IMR-90 (cell line): ENCODE measurements at regions not wholly inside any gene's neighbourhood (a gene's known extent, or its start where the extent isn't known, plus 50 kb on each side); places are given as distances from the start of the nearest gene placed in this dataset.

Experiments
- ATAC-seq: fragments of 200-7000 bp; cut with Tn5 transposase; 2 replicates; pipeline ENCODE4 v1.9.1; 2020; ENCODE audit warnings: low read depth, mild to moderate bottlenecking, moderate library complexity
- BruUV-seq: library from RNA; stranded (reverse); fragments of 400-500 nt; replicated peaks from 2 replicates; lab custom pipeline; 2021; lab: Mats Ljungman, UMichigan
- CTCF ChIA-PET: fragments of 300-600 bp; formaldehyde crosslinking; extraction: SDS; loops from one replicate; lab custom pipeline; 2021; ENCODE audit warnings: antibody characterized with exemption; lab: Yijun Ruan, JAX
- POLR2A ChIA-PET: fragments of 300-600 bp; sonication (Branson Sonifier 250); formaldehyde crosslinking; loops from one replicate; lab custom pipeline; 2022; ENCODE audit warnings: antibody characterized with exemption; ENCODE audit not compliant: unreplicated experiment; lab: Charles Lee
- DNase-seq: peaks from one replicate; pipeline ENCODE4 v3.0.0; 2013
- H2AFZ ChIP-seq: replicated peaks from 2 replicates; pipeline ENCODE3; 2013; ENCODE audit warnings: low read length, mild to moderate bottlenecking; ENCODE audit not compliant: poor library complexity
- H2AK5ac ChIP-seq: 2 replicates; pipeline ENCODE4 v1.6.1; 2013; ENCODE audit warnings: low read depth, low read length, inconsistent platforms
- H2AK9ac ChIP-seq: replicated peaks from 2 replicates; pipeline ENCODE3; 2013; ENCODE audit warnings: mild to moderate bottlenecking, low read depth, low read length, moderate library complexity; ENCODE audit not compliant: poor library complexity
- H2BK120ac ChIP-seq: 2 replicates; pipeline ENCODE4 v1.6.1; 2013; ENCODE audit warnings: low read depth, low read length, inconsistent platforms
- H2BK15ac ChIP-seq: 3 replicates; pipeline ENCODE4 v1.6.1; 2013; ENCODE audit warnings: low read depth, low read length, inconsistent platforms
- H2BK20ac ChIP-seq: 2 replicates; pipeline ENCODE4 v1.6.1; 2013; ENCODE audit warnings: low read depth, mild to moderate bottlenecking, inconsistent platforms, low read length, moderate library complexity
- H2BK5ac ChIP-seq: 2 replicates; pipeline ENCODE4 v1.6.1; 2013; ENCODE audit warnings: mild to moderate bottlenecking, low read depth, low read length, inconsistent platforms; ENCODE audit not compliant: poor library complexity, severe bottlenecking
- H3K14ac ChIP-seq: replicated peaks from 2 replicates; pipeline ENCODE4 v1.6.1; 2013; ENCODE audit warnings: low read depth, low read length, inconsistent platforms
- H3K18ac ChIP-seq: 2 replicates; pipeline ENCODE4 v1.6.1; 2013; ENCODE audit warnings: low read depth, low read length, control low read depth
- H3K23ac ChIP-seq: 2 replicates; pipeline ENCODE4 v1.6.1; 2013; ENCODE audit warnings: low read depth, low read length, inconsistent platforms
- H3K27ac ChIP-seq: 2 replicates; pipeline ENCODE4 v1.5.1; 2013; ENCODE audit warnings: mild to moderate bottlenecking, control low read depth, low read length; ENCODE audit not compliant: insufficient read depth
- H3K27me3 ChIP-seq: 2 replicates; pipeline ENCODE4 v1.6.1; 2013; ENCODE audit warnings: low read length; ENCODE audit not compliant: control insufficient read depth, insufficient read depth
- H3K36me3 ChIP-seq: 2 replicates; pipeline ENCODE4 v1.6.1; 2013; ENCODE audit warnings: low read length, mixed read lengths; ENCODE audit not compliant: control insufficient read depth, insufficient read depth
- H3K4ac ChIP-seq: 2 replicates; pipeline ENCODE4 v1.6.1; 2013; ENCODE audit warnings: low read depth, low read length, inconsistent platforms
- H3K4me1 ChIP-seq: 2 replicates; pipeline ENCODE4 v1.6.1; 2013; ENCODE audit warnings: low read length, mixed read lengths; ENCODE audit not compliant: control insufficient read depth, insufficient read depth
- H3K4me2 ChIP-seq: 2 replicates; pipeline ENCODE4 v1.6.1; 2013; ENCODE audit warnings: low read depth, mild to moderate bottlenecking, control low read depth, low read length, moderate library complexity
- H3K4me3 ChIP-seq: 2 replicates; pipeline ENCODE4 v1.5.1; 2013; ENCODE audit warnings: low read depth, mild to moderate bottlenecking, control low read depth, low read length, moderate library complexity; ENCODE audit not compliant: insufficient read depth
- H3K56ac ChIP-seq: 2 replicates; pipeline ENCODE4 v1.6.1; 2013; ENCODE audit warnings: low read length, inconsistent platforms; ENCODE audit not compliant: insufficient read depth; ENCODE audit errors: extremely low read depth
- H3K79me1 ChIP-seq, 2 experiments: 2 replicates each; pipeline ENCODE4 v1.6.1; 2013; ENCODE audit warnings: low read length in 2 of 2, inconsistent platforms in 1 of 2, low read depth in 1 of 2
- H3K9ac ChIP-seq: 2 replicates; pipeline ENCODE4 v1.6.1; 2013; ENCODE audit warnings: low read depth, low read length, control low read depth
- H3K9me1 ChIP-seq: 2 replicates; pipeline ENCODE4 v1.6.1; 2013; ENCODE audit warnings: low read length, inconsistent platforms; ENCODE audit not compliant: insufficient read depth
- H3K9me3 ChIP-seq: 2 replicates; pipeline ENCODE4 v1.6.1; 2013; ENCODE audit warnings: low read length; ENCODE audit not compliant: control insufficient read depth, insufficient read depth
- H4K20me1 ChIP-seq: 2 replicates; pipeline ENCODE4 v1.6.1; 2013; ENCODE audit warnings: low read length, inconsistent platforms; ENCODE audit not compliant: insufficient read depth
- H4K5ac ChIP-seq: 2 replicates; pipeline ENCODE4 v1.6.1; 2013; ENCODE audit warnings: mild to moderate bottlenecking, low read depth, low read length, control low read depth
- H4K8ac ChIP-seq, 2 experiments: 2 replicates each; pipeline ENCODE4 v1.6.1; 2013; ENCODE audit warnings: low read depth in 2 of 2, low read length in 2 of 2, control low read depth in 1 of 2, inconsistent platforms in 1 of 2
- H4K91ac ChIP-seq: 2 replicates; pipeline ENCODE4 v1.6.1; 2013; ENCODE audit warnings: low read depth, low read length, inconsistent platforms; ENCODE audit not compliant: insufficient read depth
- BHLHE40 ChIP-seq: fragments of 150-350 bp; IDR thresholded peaks from 2 replicates; pipeline ENCODE4 v1.6.1; 2016; ENCODE audit warnings: mild to moderate bottlenecking, low read depth, low read length
- MAFK ChIP-seq: IDR thresholded peaks from 2 replicates; pipeline ENCODE4 v1.6.1; 2012; ENCODE audit warnings: low read depth, low read length, improper control_type of control experiment
- MAZ ChIP-seq: IDR thresholded peaks from 2 replicates; pipeline ENCODE4 v1.6.1; 2012; ENCODE audit warnings: low read depth, mild to moderate bottlenecking, low read length, improper control_type of control experiment, moderate library complexity, borderline replicate concordance
- NFE2L2 ChIP-seq: fragments of 150-350 bp; IDR thresholded peaks from 2 replicates; pipeline ENCODE4 v1.6.1; 2016; ENCODE audit warnings: low read depth, mild to moderate bottlenecking, low read length
- POLR2A ChIP-seq: IDR thresholded peaks from 2 replicates; pipeline ENCODE4 v1.6.1; 2012; ENCODE audit warnings: mild to moderate bottlenecking, low read depth, low read length
- RAD21 ChIP-seq: IDR thresholded peaks from 2 replicates; pipeline ENCODE4 v1.6.1; 2012; ENCODE audit warnings: low read length, improper control_type of control experiment
- RCOR1 ChIP-seq: IDR thresholded peaks from 2 replicates; pipeline ENCODE4 v1.6.1; 2012; ENCODE audit warnings: mild to moderate bottlenecking, low read length, improper control_type of control experiment; ENCODE audit not compliant: insufficient replicate concordance
- SMC3 ChIP-seq: fragments of 150-350 bp; IDR thresholded peaks from 2 replicates; pipeline ENCODE4 v1.6.1; 2016; ENCODE audit warnings: low read depth, mild to moderate bottlenecking, antibody characterized with exemption, low read length, moderate library complexity
- WGBS, 2 experiments: methylation state at CpG; one replicate each; pipeline versions ENCODE4 v1.1.5 to v1.1.7; 2013; ENCODE audit warnings: missing lambda C conversion rate in 2 of 2; ENCODE audit not compliant: insufficient read length in 1 of 2; ENCODE audit errors: extremely low coverage in 2 of 2; 5-methylcytosine and 5-hydroxymethylcytosine counted together
- dilution Hi-C: fragments of 300-500 bp; cut with HindIII; formaldehyde crosslinking; loops from one replicate; pipeline ENCODE4 v1.14.3; 2018; ENCODE audit warnings: low sequenced_read_pairs; ENCODE audit not compliant: unreplicated experiment
- in situ Hi-C: fragments of 300-500 bp; cut with MboI; formaldehyde crosslinking; loops from 3 replicates; pipeline ENCODE4 v1.14.3; 2019; ENCODE audit warnings: low sequenced_read_pairs, inconsistent platforms, mixed read lengths
- intact Hi-C: fragments of 100-400 bp; cut with micrococcal nuclease; formaldehyde crosslinking; loops from 2 replicates; pipeline ENCODE4 v1.10.0; 2022
- TF ChIP-seq, protein P1 (sequence below): conservative IDR thresholded peaks from 2 replicates; pipeline ENCODE4 v1.5.1; 2012; ENCODE audit warnings: mild to moderate bottlenecking, low read depth, low read length, improper control_type of control experiment
- TF ChIP-seq, protein P2 (sequence below): fragments of 150-350 bp; IDR thresholded peaks from 2 replicates; pipeline ENCODE4 v1.6.1; 2016; ENCODE audit warnings: low read depth, mild to moderate bottlenecking, low read length, moderate library complexity, borderline replicate concordance
- TF ChIP-seq, protein P3 (sequence below): fragments of 150-350 bp; IDR thresholded peaks from 2 replicates; pipeline ENCODE4 v1.6.1; 2017; ENCODE audit warnings: mild to moderate bottlenecking, antibody characterized with exemption, low read length, low read depth

DNA sequence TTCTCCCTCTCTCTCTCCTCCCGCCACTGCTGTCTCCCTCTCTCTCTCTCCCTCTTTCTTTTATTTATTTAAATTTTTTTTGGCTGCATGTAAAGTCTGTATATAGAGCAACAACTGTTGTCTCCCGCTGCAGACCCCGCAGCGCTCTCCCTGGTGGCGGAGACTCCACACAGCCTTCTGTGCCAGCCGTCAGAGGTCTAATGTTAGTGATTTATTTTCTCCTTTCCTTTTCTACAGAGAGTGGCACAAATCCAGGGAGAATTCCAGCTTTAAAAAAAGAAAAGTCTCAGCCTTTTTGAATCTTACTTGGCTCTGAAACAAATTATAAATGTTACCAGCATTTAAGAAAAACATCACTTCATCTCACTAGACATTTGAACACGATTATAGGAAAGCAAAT lies 106.2 kb downstream of the FAM9B start:
- Histone ChIP-seq H3K27me3 (peaks cover 4% of the 10 kb centered on the region; the same call in 1 of the 2 replicates), H3K18ac (no peak overlapping the region), H3K4ac (no peak overlapping the region), H3K9ac (no peak overlapping the region), H3K56ac (no peak overlapping the region), H2BK120ac (no peak overlapping the region), H2AFZ (no peak overlapping the region), H3K4me1 (no peaks in the 10 kb centered on the region), H3K9me1 (no peaks in the 10 kb centered on the region), H4K5ac (no peak overlapping the region), H3K23ac (no peak overlapping the region), H3K4me2 (no peak overlapping the region), H3K36me3 (no peaks in the 10 kb centered on the region), H2BK5ac (no peak overlapping the region), H4K91ac (no peak overlapping the region), H2AK9ac (no peak overlapping the region), H2AK5ac (no peak overlapping the region), H3K9me3 (peaks cover 2% of the 10 kb centered on the region; the same call in 1 of the 2 replicates), H4K20me1 (no peaks in the 10 kb centered on the region), H2BK15ac (no peak overlapping the region), H2BK20ac (no peak overlapping the region), H3K79me1 (no peaks in the 10 kb centered on the region), H3K27ac (no peak overlapping the region), H3K4me3 (no peak overlapping the region), H4K8ac (no peak overlapping the region), H3K14ac (no peak overlapping the region)
- dilution Hi-C loops = no loop called here
- intact Hi-C loops = no loop called here
- in situ Hi-C loops = no loop called here
- no TSS peak for BruUV-seq
- no peak for TF ChIP-seq NFE2L2
- TF ChIP-seq RCOR1 = no peak
- no peak for TF ChIP-seq RAD21
- TF ChIP-seq MAZ = no peak
- TF ChIP-seq, protein P1, sequence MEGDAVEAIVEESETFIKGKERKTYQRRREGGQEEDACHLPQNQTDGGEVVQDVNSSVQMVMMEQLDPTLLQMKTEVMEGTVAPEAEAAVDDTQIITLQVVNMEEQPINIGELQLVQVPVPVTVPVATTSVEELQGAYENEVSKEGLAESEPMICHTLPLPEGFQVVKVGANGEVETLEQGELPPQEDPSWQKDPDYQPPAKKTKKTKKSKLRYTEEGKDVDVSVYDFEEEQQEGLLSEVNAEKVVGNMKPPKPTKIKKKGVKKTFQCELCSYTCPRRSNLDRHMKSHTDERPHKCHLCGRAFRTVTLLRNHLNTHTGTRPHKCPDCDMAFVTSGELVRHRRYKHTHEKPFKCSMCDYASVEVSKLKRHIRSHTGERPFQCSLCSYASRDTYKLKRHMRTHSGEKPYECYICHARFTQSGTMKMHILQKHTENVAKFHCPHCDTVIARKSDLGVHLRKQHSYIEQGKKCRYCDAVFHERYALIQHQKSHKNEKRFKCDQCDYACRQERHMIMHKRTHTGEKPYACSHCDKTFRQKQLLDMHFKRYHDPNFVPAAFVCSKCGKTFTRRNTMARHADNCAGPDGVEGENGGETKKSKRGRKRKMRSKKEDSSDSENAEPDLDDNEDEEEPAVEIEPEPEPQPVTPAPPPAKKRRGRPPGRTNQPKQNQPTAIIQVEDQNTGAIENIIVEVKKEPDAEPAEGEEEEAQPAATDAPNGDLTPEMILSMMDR = no peak
- no peak for TF ChIP-seq MAFK
- no peak for TF ChIP-seq SMC3
- TF ChIP-seq, protein P2, sequence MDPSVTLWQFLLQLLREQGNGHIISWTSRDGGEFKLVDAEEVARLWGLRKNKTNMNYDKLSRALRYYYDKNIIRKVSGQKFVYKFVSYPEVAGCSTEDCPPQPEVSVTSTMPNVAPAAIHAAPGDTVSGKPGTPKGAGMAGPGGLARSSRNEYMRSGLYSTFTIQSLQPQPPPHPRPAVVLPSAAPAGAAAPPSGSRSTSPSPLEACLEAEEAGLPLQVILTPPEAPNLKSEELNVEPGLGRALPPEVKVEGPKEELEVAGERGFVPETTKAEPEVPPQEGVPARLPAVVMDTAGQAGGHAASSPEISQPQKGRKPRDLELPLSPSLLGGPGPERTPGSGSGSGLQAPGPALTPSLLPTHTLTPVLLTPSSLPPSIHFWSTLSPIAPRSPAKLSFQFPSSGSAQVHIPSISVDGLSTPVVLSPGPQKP = no peak
- TF ChIP-seq, protein P3, sequence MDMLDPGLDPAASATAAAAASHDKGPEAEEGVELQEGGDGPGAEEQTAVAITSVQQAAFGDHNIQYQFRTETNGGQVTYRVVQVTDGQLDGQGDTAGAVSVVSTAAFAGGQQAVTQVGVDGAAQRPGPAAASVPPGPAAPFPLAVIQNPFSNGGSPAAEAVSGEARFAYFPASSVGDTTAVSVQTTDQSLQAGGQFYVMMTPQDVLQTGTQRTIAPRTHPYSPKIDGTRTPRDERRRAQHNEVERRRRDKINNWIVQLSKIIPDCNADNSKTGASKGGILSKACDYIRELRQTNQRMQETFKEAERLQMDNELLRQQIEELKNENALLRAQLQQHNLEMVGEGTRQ = no peak
- no peak for TF ChIP-seq POLR2A
- no peak for TF ChIP-seq BHLHE40
- no CpG with 5 or more reads among the region's 7 CpGs for WGBS, 2 experiments
- POLR2A ChIA-PET = no interaction called here
- DNase-seq = no peak
- ATAC-seq = no peak
- CTCF ChIA-PET = interaction anchor here (0.7 kb wide), 1 partner anchor 776 kb away, joined by 3 read pairs; no protein-coding TSS in a partner anchor
